Stimulated activated CD8-positive, alpha-beta memory T cell treated with anti-CD3 and anti-CD28 coated beads, Interleukin-4, amount 100 ng/mL, for 1 hour (primary cell): ENCODE measurements at regions not wholly inside any gene's neighbourhood (a gene's known extent, or its start where the extent isn't known, plus 50 kb on each side); places are given as distances from the start of the nearest gene placed in this dataset.
"Not testable (repeated sequence)": the region's sequence is repeated elsewhere in the genome, so short reads cannot be mapped to it uniquely, and the experiment has no call there.

Experiments
- DNase-seq, 2 donors: peaks; one replicate each; pipeline ENCODE4 v3.0.0-alpha.2; 2020; ENCODE audit warnings: low read depth in 2 of 2, low spot score in 1 of 2

GRCh38 chr1:208688656-208689315 lies 444.6 kb upstream of the PLXNA2 start:
- DNase-seq: no peak

- DNase-seq: no peak
These were observed 446.8 kb upstream of the PLXNA2 start for GRCh38 chr1:208691012-208691411.

GRCh38 chr1:208709981-208710380 lies 465.8 kb upstream of the PLXNA2 start:
- no peak for DNase-seq

- DNase-seq: no peak
These were observed 470.1 kb upstream of the PLXNA2 start for GRCh38 chr1:208714323-208714722.

GRCh38 chr1:208717525-208717924 lies 473.3 kb upstream of the PLXNA2 start:
- DNase-seq: no peak

- no peak for DNase-seq
These were observed 478.4 kb upstream of the PLXNA2 start for GRCh38 chr1:208722592-208722991.

GRCh38 chr1:208724079-208724478 lies 479.9 kb upstream of the PLXNA2 start:
- no peak for DNase-seq

- DNase-seq: no peak
These were observed 484.6 kb upstream of the PLXNA2 start for GRCh38 chr1:208728815-208729214.

GRCh38 chr1:208731981-208732821 lies 488.0 kb upstream of the PLXNA2 start:
- DNase-seq: no peak

GRCh38 chr1:208737161-208737560 lies 493.0 kb upstream of the PLXNA2 start:
- DNase-seq: no peak

GRCh38 chr1:208737922-208738321 lies 493.7 kb upstream of the PLXNA2 start:
- DNase-seq: no peak

GRCh38 chr1:208739636-208740035 lies 495.5 kb upstream of the PLXNA2 start:
- not testable (repeated sequence) for DNase-seq

- DNase-seq: no peak
These were observed 497.1 kb upstream of the PLXNA2 start for GRCh38 chr1:208741296-208741695.

- no peak for DNase-seq
These were observed 499.2 kb upstream of the PLXNA2 start for GRCh38 chr1:208743361-208743760.

GRCh38 chr1:208747979-208748378 lies 503.8 kb upstream of the PLXNA2 start:
- DNase-seq: no peak

GRCh38 chr1:208748387-208749165 lies 504.4 kb upstream of the PLXNA2 start:
- DNase-seq: no peak

- no peak for DNase-seq
These were observed 512.3 kb upstream of the PLXNA2 start for GRCh38 chr1:208756339-208756981.

- DNase-seq: no peak
These were observed 513.7 kb upstream of the PLXNA2 start for GRCh38 chr1:208757846-208758245.

GRCh38 chr1:208759255-208759654 lies 515.1 kb upstream of the PLXNA2 start:
- DNase-seq: no peak

GRCh38 chr1:208763971-208764370 lies 519.8 kb upstream of the PLXNA2 start:
- no peak for DNase-seq

- DNase-seq: no peak
These were observed 522.6 kb upstream of the PLXNA2 start for GRCh38 chr1:208766832-208767231.
